Calu3 (cell line): ENCODE measurements at regions not wholly inside any gene's neighbourhood (a gene's known extent, or its start where the extent isn't known, plus 50 kb on each side); places are given as distances from the start of the nearest gene placed in this dataset.

Source experiments
- BruUV-seq: library from RNA; stranded (reverse); fragments of 400-500 nt; replicated peaks from 2 replicates; lab custom pipeline; 2021; lab: Mats Ljungman, UMichigan
- CTCF ChIA-PET: fragments of 300-600 bp; sonication (Branson Sonifier 250); formaldehyde crosslinking; loops from one replicate; lab custom pipeline; 2022; ENCODE audit warnings: antibody characterized with exemption; lab: Charles Lee
- DNase-seq: peaks from one replicate; pipeline ENCODE4 v3.0.0; 2022
- H3K27ac Mint-ChIP-seq: one replicate; pipeline ENCODE4 v1.8.0; 2022; ENCODE audit warnings: mixed read lengths; ENCODE audit not compliant: unreplicated experiment
- H3K27me3 Mint-ChIP-seq: one replicate; pipeline ENCODE4 v1.8.0; 2022; ENCODE audit warnings: mixed read lengths; ENCODE audit not compliant: unreplicated experiment
- H3K36me3 Mint-ChIP-seq: one replicate; pipeline ENCODE4 v1.8.0; 2022; ENCODE audit warnings: mild to moderate bottlenecking, moderate library complexity, mixed read lengths; ENCODE audit not compliant: insufficient read depth, unreplicated experiment
- H3K4me1 Mint-ChIP-seq: one replicate; pipeline ENCODE4 v1.8.0; 2022; ENCODE audit warnings: mild to moderate bottlenecking, low read depth, mixed read lengths; ENCODE audit not compliant: unreplicated experiment
- H3K4me3 Mint-ChIP-seq: one replicate; pipeline ENCODE4 v1.8.0; 2022; ENCODE audit warnings: mild to moderate bottlenecking, low read depth, moderate library complexity, mixed read lengths; ENCODE audit not compliant: unreplicated experiment
- H3K9me3 Mint-ChIP-seq: one replicate; pipeline ENCODE4 v1.8.0; 2022; ENCODE audit warnings: low read depth, mixed read lengths; ENCODE audit not compliant: unreplicated experiment
- intact Hi-C: fragments of 100-400 bp; cut with micrococcal nuclease; formaldehyde crosslinking; loops from one replicate; pipeline ENCODE4 v1.10.0; 2022; ENCODE audit not compliant: unreplicated experiment
- TF ChIP-seq, protein P1 (sequence below): fragments of 200-600 bp; IDR thresholded peaks from one replicate; pipeline ENCODE4 v1.8.0; 2022; ENCODE audit warnings: antibody characterized with exemption; ENCODE audit not compliant: unreplicated experiment

DNA sequence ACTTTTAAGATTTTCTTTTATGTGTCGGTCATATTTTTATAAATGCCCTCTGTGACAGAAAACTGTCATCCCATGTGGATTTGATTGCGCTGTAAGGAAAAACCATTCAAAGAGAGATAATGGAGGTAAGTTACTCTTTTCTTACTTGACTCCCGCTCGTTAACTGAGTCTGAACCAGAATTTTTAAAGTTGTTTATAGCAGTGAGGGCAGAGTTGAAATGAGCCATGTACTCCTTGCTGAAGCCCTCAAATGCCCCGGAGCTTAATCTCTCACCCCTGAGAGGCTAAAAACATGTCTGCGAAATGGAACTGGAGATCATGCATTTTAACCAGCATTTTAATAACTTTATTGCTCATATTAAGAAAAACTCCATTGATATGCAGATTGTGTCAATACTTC lies 320.0 kb upstream of the SOX11 start:
- BruUV-seq = no TSS peak
- Mint-ChIP-seq H3K27ac (no peak overlapping the region), H3K4me3 (no peak overlapping the region), H3K4me1 (no peaks in the 10 kb centered on the region), H3K36me3 (no peaks in the 10 kb centered on the region), H3K27me3 (no peaks in the 10 kb centered on the region), H3K9me3 (peaks cover 21% of the 10 kb centered on the region)
- CTCF ChIA-PET = no interaction called here
- TF ChIP-seq, protein P1, sequence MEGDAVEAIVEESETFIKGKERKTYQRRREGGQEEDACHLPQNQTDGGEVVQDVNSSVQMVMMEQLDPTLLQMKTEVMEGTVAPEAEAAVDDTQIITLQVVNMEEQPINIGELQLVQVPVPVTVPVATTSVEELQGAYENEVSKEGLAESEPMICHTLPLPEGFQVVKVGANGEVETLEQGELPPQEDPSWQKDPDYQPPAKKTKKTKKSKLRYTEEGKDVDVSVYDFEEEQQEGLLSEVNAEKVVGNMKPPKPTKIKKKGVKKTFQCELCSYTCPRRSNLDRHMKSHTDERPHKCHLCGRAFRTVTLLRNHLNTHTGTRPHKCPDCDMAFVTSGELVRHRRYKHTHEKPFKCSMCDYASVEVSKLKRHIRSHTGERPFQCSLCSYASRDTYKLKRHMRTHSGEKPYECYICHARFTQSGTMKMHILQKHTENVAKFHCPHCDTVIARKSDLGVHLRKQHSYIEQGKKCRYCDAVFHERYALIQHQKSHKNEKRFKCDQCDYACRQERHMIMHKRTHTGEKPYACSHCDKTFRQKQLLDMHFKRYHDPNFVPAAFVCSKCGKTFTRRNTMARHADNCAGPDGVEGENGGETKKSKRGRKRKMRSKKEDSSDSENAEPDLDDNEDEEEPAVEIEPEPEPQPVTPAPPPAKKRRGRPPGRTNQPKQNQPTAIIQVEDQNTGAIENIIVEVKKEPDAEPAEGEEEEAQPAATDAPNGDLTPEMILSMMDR = no peak
- no peak for DNase-seq
- intact Hi-C loops = no loop called here

- BruUV-seq = no TSS peak
- H3K4me3 Mint-ChIP-seq = no peak overlapping the region
- DNase-seq = no peak
- TF ChIP-seq, protein P1 = no peak
- no peak overlapping the region for H3K27ac Mint-ChIP-seq
- H3K9me3 Mint-ChIP-seq = peaks cover 18% of the 10 kb centered on the region
- no peaks in the 10 kb centered on the region for H3K4me1 Mint-ChIP-seq
- intact Hi-C loops = no loop called here
- H3K27me3 Mint-ChIP-seq = no peaks in the 10 kb centered on the region
- CTCF ChIA-PET = no interaction called here
- no peaks in the 10 kb centered on the region for H3K36me3 Mint-ChIP-seq
Measured at GRCh38 chr2:5373200-5373599, 319.0 kb upstream of the SOX11 start.

DNA sequence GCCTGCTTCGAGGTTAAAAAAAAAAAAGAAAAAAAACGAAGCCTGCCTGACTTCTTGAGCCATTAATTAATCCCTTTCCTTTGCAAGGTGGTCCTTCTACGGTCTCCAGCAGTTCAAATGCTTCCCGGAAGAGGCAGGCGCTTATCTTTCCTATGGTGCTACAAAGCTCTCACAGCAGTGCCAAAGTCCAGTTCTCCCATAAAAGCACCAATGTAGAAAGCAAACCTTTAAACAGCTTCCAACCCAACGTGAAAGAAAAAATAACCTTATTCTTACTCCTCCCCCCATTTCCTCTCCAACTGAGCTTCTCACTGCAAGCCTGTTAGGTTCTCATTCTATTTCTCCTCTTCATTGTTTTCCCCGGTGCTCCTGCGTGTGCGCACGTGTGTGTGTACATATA lies 317.4 kb upstream of the SOX11 start:
- no peaks in the 10 kb centered on the region for H3K36me3 Mint-ChIP-seq
- peaks cover 20% of the 10 kb centered on the region for H3K9me3 Mint-ChIP-seq
- no peaks in the 10 kb centered on the region for H3K4me1 Mint-ChIP-seq
- CTCF ChIA-PET = no interaction called here
- DNase-seq = no peak
- intact Hi-C loops = no loop called here
- no peak overlapping the region for H3K27ac Mint-ChIP-seq
- no TSS peak for BruUV-seq
- H3K27me3 Mint-ChIP-seq = no peaks in the 10 kb centered on the region
- TF ChIP-seq, protein P1 = no peak
- H3K4me3 Mint-ChIP-seq = no peak overlapping the region

DNA sequence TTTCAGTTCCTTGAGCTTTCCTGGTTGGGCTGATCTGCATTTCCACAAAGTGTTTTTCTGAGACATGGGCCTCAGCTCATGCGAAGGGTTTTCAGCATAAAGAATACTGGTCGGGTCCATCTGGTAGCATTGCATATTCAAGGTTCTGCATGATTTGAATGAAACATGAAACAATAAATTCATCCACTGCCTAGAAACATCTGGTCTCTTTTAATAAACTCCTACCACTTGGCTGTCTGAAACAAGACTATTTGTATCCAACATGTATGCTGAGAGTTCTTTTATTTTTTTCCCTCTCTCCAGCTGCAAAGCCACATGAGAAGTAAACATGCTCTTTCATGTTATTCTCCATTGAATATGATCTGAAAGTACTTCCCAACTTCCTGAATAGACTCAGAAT lies 314.9 kb upstream of the SOX11 start:
- Mint-ChIP-seq H3K9me3 (peaks cover 22% of the 10 kb centered on the region), H3K27me3 (no peaks in the 10 kb centered on the region), H3K36me3 (no peaks in the 10 kb centered on the region), H3K27ac (no peak overlapping the region), H3K4me1 (no peaks in the 10 kb centered on the region), H3K4me3 (no peak overlapping the region)
- intact Hi-C loops = no loop called here
- TF ChIP-seq, protein P1 = no peak
- CTCF ChIA-PET = no interaction called here
- no TSS peak for BruUV-seq
- no peak for DNase-seq
